SU-DHL-6 (cell line): ENCODE measurements at regions not wholly inside any gene's neighbourhood (a gene's known extent, or its start where the extent isn't known, plus 50 kb on each side); places are given as distances from the start of the nearest gene placed in this dataset.

Experiments
- H2AFZ ChIP-seq: fragments of 200-600 bp; sonication (generic); 2 replicates; pipeline ENCODE4 v1.6.1; 2014; ENCODE audit warnings: low read depth, mild to moderate bottlenecking, moderate library complexity, mixed read lengths, antibody characterized with exemption, low read length; ENCODE audit not compliant: severe bottlenecking
- H3F3A ChIP-seq: fragments of 200-600 bp; shearing (Covaris generic); 2 replicates; pipeline ENCODE4 v1.6.0; 2016; ENCODE audit warnings: antibody characterized with exemption, mild to moderate bottlenecking; ENCODE audit not compliant: insufficient read depth
- H3K27ac ChIP-seq: fragments of 200-600 bp; sonication (generic); 2 replicates; pipeline ENCODE4 v1.5.1; 2016; ENCODE audit warnings: low read depth, mild to moderate bottlenecking, low read length, moderate library complexity, mixed read lengths
- H3K27me3 ChIP-seq: fragments of 200-600 bp; sonication (generic), shearing (Covaris generic); 2 replicates; pipeline ENCODE4 v1.6.0; 2014; ENCODE audit warnings: mild to moderate bottlenecking, low read length
- H3K36me3 ChIP-seq: fragments of 200-600 bp; sonication (generic); 2 replicates; pipeline ENCODE4 v1.6.1; 2014; ENCODE audit warnings: mild to moderate bottlenecking, low read length, mixed read lengths
- H3K4me2 ChIP-seq: fragments of 300-600, 200-600 bp; shearing (Covaris generic), sonication (generic); 2 replicates; pipeline ENCODE4 v1.6.0; 2014; ENCODE audit warnings: low read length, low read depth, mild to moderate bottlenecking; ENCODE audit not compliant: poor library complexity, severe bottlenecking
- H3K4me3 ChIP-seq: fragments of 200-600 bp; sonication (generic); 2 replicates; pipeline ENCODE4 v1.5.1; 2014; ENCODE audit warnings: antibody characterized with exemption, low read length, mild to moderate bottlenecking, mixed read lengths; ENCODE audit not compliant: insufficient read depth, poor library complexity, severe bottlenecking
- H3K79me2 ChIP-seq: fragments of 200-600 bp; sonication (generic); 2 replicates; pipeline ENCODE4 v1.6.1; 2014; ENCODE audit warnings: mild to moderate bottlenecking, low read length, moderate library complexity; ENCODE audit not compliant: insufficient read depth
- H3K9ac ChIP-seq: fragments of 200-600 bp; sonication (generic); 2 replicates; pipeline ENCODE4 v1.7.0; 2014; ENCODE audit warnings: mild to moderate bottlenecking, low read length
- H3K9me2 ChIP-seq: fragments of 200-600 bp; sonication (generic); replicated peaks from 2 replicates; pipeline ENCODE4 v1.6.1; 2014; ENCODE audit warnings: low read length; ENCODE audit not compliant: insufficient read depth
- H3K9me3 ChIP-seq: fragments of 200-600 bp; sonication (generic); 2 replicates; pipeline ENCODE4 v1.6.1; 2014; ENCODE audit warnings: low read length, mixed read lengths; ENCODE audit not compliant: insufficient read depth
- H4K20me1 ChIP-seq: fragments of 200-600 bp; sonication (generic); 2 replicates; pipeline ENCODE4 v1.6.1; 2014; ENCODE audit warnings: low read depth, mild to moderate bottlenecking, antibody characterized with exemption, low read length, moderate library complexity, mixed read lengths
- EZH2phosphoT487 ChIP-seq: fragments of 200-600 bp; sonication (generic), shearing (Covaris generic); conservative IDR thresholded peaks from 2 replicates; pipeline ENCODE4 v1.6.1; 2018; ENCODE audit warnings: mild to moderate bottlenecking, antibody characterized with exemption, low read length, moderate library complexity, mixed read lengths
- TF ChIP-seq, protein P1 (sequence below): fragments of 200-600 bp; sonication (generic); IDR thresholded peaks from one replicate; pipeline ENCODE4 v1.5.1; 2017; ENCODE audit warnings: antibody characterized with exemption, mild to moderate bottlenecking, low read length, moderate library complexity; ENCODE audit not compliant: insufficient read depth, poor library complexity, severe bottlenecking

DNA sequence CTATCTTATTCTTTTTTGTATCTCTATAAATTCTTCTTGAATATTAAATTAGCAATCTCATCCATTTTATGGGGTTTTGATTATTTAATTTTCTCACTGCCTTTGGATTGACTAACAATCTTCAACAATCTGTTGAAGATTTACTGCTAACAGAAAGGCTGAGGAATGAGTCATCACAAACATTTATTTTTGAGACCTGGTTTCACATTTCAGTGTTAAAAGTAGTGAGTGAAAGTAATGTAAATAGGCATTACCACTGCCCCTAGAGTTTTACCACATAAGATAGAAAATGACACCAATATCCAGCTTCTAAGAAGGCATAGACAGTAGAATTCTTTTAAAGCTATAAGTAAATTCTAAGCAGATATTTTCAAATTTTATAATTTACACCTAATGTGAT lies 472.8 kb downstream of the OLFM4 start:
- Histone ChIP-seq H2AFZ (no peak overlapping the region), H3K9me3 (no peaks in the 10 kb centered on the region), H3K4me3 (no peak overlapping the region), H3K4me2 (no peak overlapping the region), H3K27me3 (no peaks in the 10 kb centered on the region), H3K79me2 (no peaks in the 10 kb centered on the region), H3F3A (no peaks in the 10 kb centered on the region), H4K20me1 (no peaks in the 10 kb centered on the region), H3K27ac (no peak overlapping the region), H3K9ac (no peak overlapping the region), H3K9me2 (no peaks in the 10 kb centered on the region), H3K36me3 (no peaks in the 10 kb centered on the region)
- TF ChIP-seq EZH2phosphoT487: no peak
- TF ChIP-seq, protein P1, sequence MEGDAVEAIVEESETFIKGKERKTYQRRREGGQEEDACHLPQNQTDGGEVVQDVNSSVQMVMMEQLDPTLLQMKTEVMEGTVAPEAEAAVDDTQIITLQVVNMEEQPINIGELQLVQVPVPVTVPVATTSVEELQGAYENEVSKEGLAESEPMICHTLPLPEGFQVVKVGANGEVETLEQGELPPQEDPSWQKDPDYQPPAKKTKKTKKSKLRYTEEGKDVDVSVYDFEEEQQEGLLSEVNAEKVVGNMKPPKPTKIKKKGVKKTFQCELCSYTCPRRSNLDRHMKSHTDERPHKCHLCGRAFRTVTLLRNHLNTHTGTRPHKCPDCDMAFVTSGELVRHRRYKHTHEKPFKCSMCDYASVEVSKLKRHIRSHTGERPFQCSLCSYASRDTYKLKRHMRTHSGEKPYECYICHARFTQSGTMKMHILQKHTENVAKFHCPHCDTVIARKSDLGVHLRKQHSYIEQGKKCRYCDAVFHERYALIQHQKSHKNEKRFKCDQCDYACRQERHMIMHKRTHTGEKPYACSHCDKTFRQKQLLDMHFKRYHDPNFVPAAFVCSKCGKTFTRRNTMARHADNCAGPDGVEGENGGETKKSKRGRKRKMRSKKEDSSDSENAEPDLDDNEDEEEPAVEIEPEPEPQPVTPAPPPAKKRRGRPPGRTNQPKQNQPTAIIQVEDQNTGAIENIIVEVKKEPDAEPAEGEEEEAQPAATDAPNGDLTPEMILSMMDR: no peak

DNA sequence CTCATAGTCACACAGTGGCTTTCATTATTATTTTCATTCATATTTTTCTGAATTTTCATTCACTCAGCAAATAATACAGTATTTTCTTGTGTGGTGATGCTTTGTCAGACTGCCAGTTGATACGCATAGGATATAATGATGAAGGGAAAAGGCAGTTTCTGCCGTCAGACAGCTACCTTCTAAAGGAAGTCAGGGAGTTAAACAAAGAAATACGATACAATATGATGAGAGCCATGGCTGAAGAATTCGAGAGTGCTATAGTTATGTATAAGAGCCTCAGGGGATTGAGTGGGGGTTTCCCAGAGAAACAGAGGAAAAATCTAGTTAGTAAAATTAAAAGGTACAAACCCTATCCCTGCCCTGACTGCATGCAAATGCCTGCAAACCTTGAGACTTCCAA lies 479.1 kb downstream of the OLFM4 start:
- Histone ChIP-seq H3K27me3 (no peaks in the 10 kb centered on the region), H3K36me3 (no peaks in the 10 kb centered on the region), H3K4me2 (no peak overlapping the region), H3F3A (no peaks in the 10 kb centered on the region), H3K4me3 (no peak overlapping the region), H4K20me1 (no peaks in the 10 kb centered on the region), H3K9me3 (no peaks in the 10 kb centered on the region), H3K79me2 (no peaks in the 10 kb centered on the region), H3K27ac (no peak overlapping the region), H2AFZ (no peak overlapping the region), H3K9me2 (no peaks in the 10 kb centered on the region), H3K9ac (no peak overlapping the region)
- no peak for TF ChIP-seq EZH2phosphoT487
- TF ChIP-seq, protein P1: no peak

DNA sequence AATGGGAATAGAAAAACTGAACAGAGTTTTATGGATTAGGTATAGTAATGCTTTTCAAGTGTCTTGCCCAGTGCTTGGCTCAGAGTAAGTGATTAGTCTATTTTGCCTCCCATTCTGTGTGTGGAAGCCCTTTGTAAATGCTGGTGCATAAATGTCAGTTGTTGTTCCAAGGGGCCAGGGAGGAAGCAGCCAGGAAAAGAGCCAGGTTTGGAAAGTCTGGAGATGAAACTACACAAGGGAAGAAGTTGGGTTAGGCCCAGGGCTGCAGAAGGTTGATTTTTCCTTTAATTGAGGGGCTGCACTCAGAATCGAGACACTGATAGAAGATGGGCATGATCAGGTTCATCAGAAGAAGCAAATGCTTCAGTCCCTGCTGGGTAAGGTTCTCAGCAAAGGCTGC lies 484.0 kb downstream of the OLFM4 start:
- H4K20me1 ChIP-seq: no peaks in the 10 kb centered on the region
- no peaks in the 10 kb centered on the region for H3K36me3 ChIP-seq
- H2AFZ ChIP-seq: no peak overlapping the region
- no peaks in the 10 kb centered on the region for H3K27me3 ChIP-seq
- no peaks in the 10 kb centered on the region for H3K9me2 ChIP-seq
- H3K4me2 ChIP-seq: no peak overlapping the region
- no peaks in the 10 kb centered on the region for H3K9me3 ChIP-seq
- TF ChIP-seq EZH2phosphoT487: no peak
- TF ChIP-seq, protein P1: no peak
- H3K9ac ChIP-seq: no peak overlapping the region
- no peaks in the 10 kb centered on the region for H3K79me2 ChIP-seq
- no peak overlapping the region for H3K4me3 ChIP-seq
- no peak overlapping the region for H3K27ac ChIP-seq
- H3F3A ChIP-seq: no peaks in the 10 kb centered on the region
